Right atrium auricular region (tissue), 2 donors: ENCODE measurements at regions not wholly inside any gene's neighbourhood (a gene's known extent, or its start where the extent isn't known, plus 50 kb on each side); places are given as distances from the start of the nearest gene placed in this dataset.

Experiments used
- DNase-seq: peaks from one replicate; pipeline ENCODE4 v3.0.0-alpha.2; 2019; ENCODE audit warnings: low spot score
- H3K27ac ChIP-seq, 2 donors: fragments of 200-600 bp; sonication (generic); 1 replicate in 1 of 2; 2 replicates in 1 of 2; pipeline ENCODE4 v1.5.1; 2016 to 2019
- H3K27me3 ChIP-seq, 2 donors: fragments of 200-600 bp; sonication (generic); one replicate each; pipeline versions ENCODE4 v1.5.1 to v1.6.0; 2017 to 2019
- H3K36me3 ChIP-seq: fragments of 200-600 bp; sonication (generic); one replicate; pipeline ENCODE4 v1.5.1; 2016
- H3K4me1 ChIP-seq, 2 donors: fragments of 200-600 bp; sonication (generic); one replicate each; pipeline versions ENCODE4 v1.5.1 to v1.6.0; 2017 to 2019
- H3K4me3 ChIP-seq, 2 donors: fragments of 200-600 bp; sonication (generic); 1 replicate in 1 of 2; 2 replicates in 1 of 2; pipeline ENCODE4 v1.5.1; 2017 to 2019; ENCODE audit warnings: mild to moderate bottlenecking in 1 of 2, moderate library complexity in 1 of 2
- H3K9me3 ChIP-seq, 2 donors: fragments of 200-600 bp; sonication (generic); one replicate each; pipeline ENCODE4 v1.5.1; 2019
- CTCF ChIP-seq, 2 donors: fragments of 200-600 bp; sonication (generic); IDR thresholded peaks; one replicate each; pipeline ENCODE4 v1.5.1; 2019; ENCODE audit warnings: antibody characterized with exemption in 2 of 2

GRCh38 chr6:163711615-163712565, 297.4 kb downstream of the QKI start:
- Histone ChIP-seq H3K36me3 (no peaks in the 10 kb centered on the region), H3K4me3 (no peak overlapping the region), H3K9me3 (no peaks in the 10 kb centered on the region), H3K4me1 (peaks cover 0 to 63% of the 10 kb centered on the region in 2 donors), H3K27ac (peak overlapping the region; percentile 77 to 80), H3K27me3 (no peaks in the 10 kb centered on the region)
- peak in 1 of 2 donors; percentile 43 for TF ChIP-seq CTCF (IDR thresholded peaks at IDR 0.05)
- DNase-seq, result peak; percentile 86

- H3K9me3 ChIP-seq, result no peaks in the 10 kb centered on the region
- peaks cover 0 to 65% of the 10 kb centered on the region in 2 donors for H3K4me1 ChIP-seq
- no peak for TF ChIP-seq CTCF (IDR thresholded peaks at IDR 0.05)
- H3K27me3 ChIP-seq, result no peaks in the 10 kb centered on the region
- peak overlapping the region; percentile 77 to 78 for H3K27ac ChIP-seq
- no peak overlapping the region for H3K4me3 ChIP-seq
- no peak for DNase-seq
- H3K36me3 ChIP-seq, result no peaks in the 10 kb centered on the region
Measured at GRCh38 chr6:163710532-163711470, 296.3 kb downstream of the QKI start.

- no peak for DNase-seq
- Histone ChIP-seq H3K4me3 (no peak overlapping the region), H3K27ac (peak overlapping the region; percentile 77 to 78), H3K27me3 (no peaks in the 10 kb centered on the region), H3K4me1 (peaks cover 0 to 65% of the 10 kb centered on the region in 2 donors), H3K9me3 (no peaks in the 10 kb centered on the region), H3K36me3 (no peaks in the 10 kb centered on the region)
- TF ChIP-seq CTCF (IDR thresholded peaks at IDR 0.05), result no peak
Measured at GRCh38 chr6:163709693-163710092, 295.2 kb downstream of the QKI start.

DNA sequence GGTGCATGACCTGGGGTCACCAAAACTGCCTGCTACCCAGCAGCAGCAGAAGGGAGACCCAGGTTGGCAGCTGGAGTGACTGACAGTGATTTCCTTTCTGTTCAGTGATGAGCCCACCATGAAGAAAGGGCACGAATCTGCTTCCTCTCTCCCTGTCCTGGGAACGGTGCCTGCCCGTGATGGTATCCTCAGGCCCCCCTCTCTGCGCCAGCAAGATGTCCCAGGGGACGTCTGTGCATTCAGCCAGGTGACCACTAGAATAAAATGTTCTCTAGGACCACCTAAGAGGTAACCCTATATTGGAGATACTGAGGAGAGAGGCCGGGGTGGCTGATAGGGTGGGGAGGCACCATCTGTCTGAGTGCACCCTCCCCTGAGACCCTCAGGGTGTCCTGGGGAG, 294.7 kb downstream of the QKI start:
- Histone ChIP-seq H3K9me3 (no peaks in the 10 kb centered on the region), H3K27ac (peak overlapping the region; percentile 77 to 78), H3K27me3 (no peaks in the 10 kb centered on the region), H3K36me3 (no peaks in the 10 kb centered on the region), H3K4me1 (peaks cover 0 to 65% of the 10 kb centered on the region in 2 donors), H3K4me3 (no peak overlapping the region)
- DNase-seq, result no peak
- TF ChIP-seq CTCF (IDR thresholded peaks at IDR 0.05), result no peak

DNA sequence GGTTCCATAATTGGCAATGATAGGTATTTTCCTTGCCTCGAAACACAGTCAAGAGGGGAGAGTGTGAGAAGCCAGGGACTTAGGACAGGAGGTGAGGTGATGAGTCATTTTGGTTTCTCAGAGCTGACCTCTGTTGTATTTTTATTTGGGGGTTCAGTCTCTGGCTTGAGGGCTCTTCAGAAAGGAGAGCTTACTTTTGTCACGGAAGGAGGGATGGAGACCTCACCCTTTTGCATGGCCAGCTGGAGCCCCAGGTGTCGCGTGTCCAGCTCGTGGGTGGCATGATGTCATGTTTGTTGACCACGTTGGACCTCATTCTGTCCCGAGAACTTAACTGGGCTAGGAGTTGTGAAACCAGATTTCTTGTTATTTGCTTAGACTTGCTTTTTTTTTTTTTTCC, 293.9 kb downstream of the QKI start:
- no peak for TF ChIP-seq CTCF (IDR thresholded peaks at IDR 0.05)
- no peaks in the 10 kb centered on the region for H3K27me3 ChIP-seq
- H3K9me3 ChIP-seq, result no peaks in the 10 kb centered on the region
- DNase-seq, result no peak
- H3K36me3 ChIP-seq, result no peaks in the 10 kb centered on the region
- peak overlapping the region; percentile 6 to 20 for H3K27ac ChIP-seq
- no peak overlapping the region for H3K4me3 ChIP-seq
- H3K4me1 ChIP-seq, result peaks cover 0 to 65% of the 10 kb centered on the region in 2 donors
